ENCODE measurements at regions not wholly inside any gene's neighbourhood (a gene's known extent, or its start where the extent isn't known, plus 50 kb on each side); places are given as distances from the start of the nearest gene placed in this dataset.
"Not testable (repeated sequence)": the region's sequence is repeated elsewhere in the genome, so short reads cannot be mapped to it uniquely, and the experiment has no call there.

DNA sequence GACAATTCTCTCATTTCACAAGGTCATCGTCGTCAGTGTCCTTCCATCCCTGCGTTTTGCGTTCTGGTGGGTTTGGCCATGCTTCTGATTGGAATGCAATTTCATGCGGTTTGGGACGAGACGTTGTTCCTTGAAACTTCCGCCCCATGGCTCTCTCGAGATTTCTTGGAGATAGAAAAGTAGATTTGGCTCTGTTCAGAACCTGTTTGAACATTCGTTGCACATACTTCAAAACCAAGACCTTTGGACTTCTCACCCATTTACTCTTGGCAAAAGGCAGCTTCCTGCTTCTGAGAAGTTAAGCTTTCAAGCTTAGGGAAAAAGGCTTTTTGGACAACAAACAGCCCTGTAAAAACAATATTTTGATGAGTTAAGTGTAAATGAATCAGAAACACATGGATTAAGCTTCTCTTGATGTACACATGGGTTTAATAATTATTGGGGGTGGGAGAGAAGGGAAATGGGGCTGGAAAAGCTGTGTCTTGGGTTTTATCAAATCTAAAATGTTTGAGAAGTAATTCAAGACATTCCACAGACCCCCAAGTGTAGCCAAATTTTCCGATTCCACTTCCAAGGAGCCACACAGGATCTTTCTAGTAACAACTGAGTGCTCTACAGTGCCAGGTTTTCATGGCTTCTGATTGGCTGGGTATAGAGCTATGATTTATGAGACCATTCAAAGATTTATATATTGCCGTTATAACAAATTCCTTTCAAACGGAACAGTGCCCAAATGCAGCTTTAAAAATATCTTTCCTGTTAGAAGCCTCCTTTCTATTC, 467.2 kb downstream of the MED13L start:
- no peak for DNase-seq

DNA sequence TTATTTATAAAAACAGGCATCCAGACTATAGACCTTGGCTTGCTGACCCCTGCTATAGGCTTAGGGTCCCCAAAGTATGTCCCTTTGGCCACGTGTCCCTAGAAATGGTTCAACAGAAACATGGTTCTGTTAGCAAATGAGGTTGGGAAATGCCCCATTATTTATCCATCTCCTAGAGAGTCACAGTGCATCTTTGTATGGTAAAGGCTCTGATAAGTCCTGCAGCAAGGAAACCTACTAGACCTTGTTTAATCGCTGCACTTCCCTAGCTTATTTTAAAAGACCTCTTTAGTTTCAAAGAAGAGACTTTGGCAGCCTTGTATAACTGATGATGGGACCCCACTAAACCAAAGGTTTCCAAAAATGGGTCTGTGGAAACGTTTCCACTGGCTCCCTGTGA, 471.5 kb downstream of the MED13L start:
- DNase-seq: no peak

DNA sequence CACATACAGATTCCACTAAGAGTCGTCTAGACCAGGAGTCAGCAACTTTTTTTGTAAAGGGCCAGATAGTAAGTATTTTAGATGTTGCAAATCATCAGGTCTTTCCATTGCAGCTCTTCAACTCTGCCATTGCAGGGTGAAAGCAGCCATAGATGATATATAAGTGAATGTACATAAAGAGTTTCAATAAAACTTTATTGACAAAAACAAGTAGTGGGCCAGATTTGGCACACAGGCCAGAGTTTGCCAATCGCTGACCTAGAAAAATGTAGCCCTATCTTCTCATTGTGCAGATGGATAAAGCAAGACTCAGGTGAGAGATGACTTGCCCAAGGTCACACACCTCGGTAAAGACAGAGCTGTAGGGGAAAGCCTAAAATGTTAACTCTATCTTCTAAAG, 474.7 kb downstream of the MED13L start:
- no peak for DNase-seq

DNA sequence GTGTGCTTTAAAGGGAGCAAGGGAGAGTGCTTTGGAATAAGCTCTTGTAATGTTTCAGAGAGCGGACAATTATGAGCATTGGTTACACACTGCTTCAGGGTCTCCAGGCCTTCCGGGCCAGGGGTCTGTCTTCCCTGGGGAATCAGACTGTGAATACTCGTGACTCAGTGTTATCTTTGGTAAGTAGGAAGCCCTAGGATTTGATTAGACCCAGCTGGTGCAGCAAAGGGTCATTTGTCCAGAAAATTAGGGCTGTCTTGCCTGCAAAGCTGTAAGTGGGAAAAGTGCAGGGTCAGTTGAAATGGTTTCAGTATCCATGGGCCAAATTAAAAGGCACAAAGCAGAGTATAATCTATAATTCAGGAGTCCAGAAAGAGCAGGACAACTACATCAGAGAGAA, 475.6 kb downstream of the MED13L start:
- DNase-seq: no peak

DNA sequence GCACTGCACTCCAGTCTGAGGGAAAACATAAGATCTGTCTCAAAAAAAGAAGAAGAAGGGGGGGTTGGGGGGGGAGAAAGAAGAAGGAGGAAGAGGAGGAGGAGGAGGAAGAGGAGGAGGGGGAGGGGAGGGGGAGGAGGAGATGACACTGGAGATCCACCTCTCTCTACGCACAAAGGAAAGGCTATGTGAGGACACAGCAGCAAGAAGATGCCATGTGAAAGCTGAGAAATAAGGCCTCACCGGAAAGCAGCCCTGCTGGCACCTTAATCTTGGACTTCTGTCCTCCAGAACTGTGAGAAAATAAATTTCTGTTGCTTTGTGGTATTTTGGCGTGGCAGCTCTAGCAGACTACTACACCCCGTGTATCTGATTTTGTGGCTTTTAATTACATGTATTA, 477.9 kb downstream of the MED13L start:
- no peak for DNase-seq

DNA sequence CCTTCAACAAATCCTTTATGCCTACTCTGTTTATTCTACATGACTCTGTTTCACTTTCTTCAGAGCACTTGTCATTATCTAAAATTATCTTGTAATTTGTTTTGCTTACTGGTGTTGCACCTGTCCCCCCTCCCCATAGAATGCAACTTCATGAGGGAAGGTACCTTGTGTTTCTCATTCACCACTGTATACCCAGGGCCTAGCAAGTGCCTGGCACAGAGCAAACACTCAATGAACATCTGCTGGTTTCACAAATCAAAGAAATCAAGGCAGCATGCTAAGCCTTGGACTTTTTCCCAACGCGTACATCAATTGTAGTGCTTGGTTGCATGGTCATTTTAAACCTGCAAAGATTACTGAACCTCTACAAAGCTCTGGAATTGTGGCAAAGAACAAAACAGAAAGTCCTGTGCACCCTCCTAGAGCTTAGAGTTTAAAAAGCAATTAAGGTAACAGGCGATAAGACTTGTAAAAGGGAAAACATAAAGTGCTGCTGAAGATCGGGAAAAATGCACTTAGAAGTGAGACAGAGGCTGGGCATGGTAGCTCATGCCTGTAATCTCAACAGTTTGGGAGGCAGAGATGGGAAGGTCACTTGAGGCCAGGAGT, 479.1 kb downstream of the MED13L start:
- DNase-seq: no peak

DNA sequence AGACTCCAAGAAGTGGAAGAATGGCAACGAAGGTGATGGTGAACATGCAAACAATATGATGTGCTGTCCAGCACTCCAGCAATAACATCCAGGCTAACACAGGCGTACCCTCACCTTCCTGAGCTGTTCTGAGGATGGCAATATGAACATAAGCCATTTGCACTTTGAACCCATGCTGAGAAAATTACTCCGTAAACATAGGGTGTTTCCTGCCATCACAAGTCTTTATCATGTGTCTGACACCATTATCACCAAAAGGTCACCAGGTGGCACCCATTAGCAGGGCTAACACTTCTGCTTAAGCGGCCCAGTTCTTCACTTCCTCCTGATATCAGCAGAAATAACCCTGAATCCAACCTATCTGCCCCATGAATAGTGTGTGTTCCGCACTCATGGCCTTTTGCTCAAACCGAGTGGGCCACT, 482.8 kb downstream of the MED13L start:
- DNase-seq: no peak

DNA sequence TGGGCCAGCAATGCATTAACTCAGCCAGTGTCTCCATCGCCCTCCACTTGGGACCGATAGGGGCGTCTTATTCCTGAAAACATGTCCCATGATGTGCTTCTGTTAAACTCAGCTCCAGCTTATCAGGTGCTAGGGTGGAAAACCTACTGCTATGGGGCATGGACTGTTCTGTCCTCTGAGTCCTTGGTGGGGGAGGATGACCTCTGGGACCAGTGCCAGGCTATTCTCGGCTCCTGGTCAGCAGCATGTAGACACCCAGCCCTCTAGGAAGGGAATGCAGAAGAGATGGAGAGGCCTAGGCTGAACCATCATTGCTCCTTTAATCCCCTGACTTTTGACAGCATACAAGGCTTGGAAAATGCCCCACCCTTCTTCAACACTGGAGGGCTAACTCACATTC, 486.2 kb downstream of the MED13L start:
- DNase-seq: no peak

DNA sequence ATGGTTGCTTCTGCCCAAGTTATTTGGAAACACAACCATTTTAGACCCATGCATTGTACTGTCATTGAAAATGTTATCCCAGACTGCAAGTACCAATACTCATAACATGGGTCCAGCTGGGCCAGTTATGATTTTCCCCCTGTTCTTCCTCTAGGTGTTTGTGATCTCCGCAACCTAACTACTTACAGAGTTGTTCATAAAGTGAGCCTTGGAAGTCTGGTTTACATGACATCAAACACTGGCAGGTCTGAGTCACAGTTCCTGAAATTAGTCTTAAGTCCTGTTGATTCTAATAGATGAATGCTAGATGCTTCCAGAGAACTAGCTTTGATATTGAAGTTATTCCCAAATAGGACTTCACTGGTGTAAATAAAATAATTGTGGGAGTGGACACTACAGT, 487.0 kb downstream of the MED13L start:
- DNase-seq: no peak

DNA sequence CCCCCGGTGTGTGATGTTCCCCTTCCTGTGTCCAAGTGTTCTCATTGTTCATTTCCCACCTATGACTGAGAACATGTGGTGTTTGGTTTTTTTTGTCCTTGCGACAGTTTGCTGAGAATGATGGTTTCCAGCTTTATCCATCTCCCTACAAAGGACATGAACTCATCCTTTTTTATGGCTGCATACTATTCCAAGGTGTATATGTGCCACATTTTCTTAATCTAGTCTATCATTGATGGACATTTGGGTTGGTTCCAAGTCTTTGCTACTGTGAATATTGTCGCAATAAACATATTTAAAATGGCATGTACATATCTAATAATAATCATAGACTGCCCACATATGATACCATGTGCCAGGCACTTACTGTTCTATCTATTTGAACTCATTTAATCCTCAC, 491.0 kb downstream of the MED13L start:
- DNase-seq: not testable (repeated sequence)

DNA sequence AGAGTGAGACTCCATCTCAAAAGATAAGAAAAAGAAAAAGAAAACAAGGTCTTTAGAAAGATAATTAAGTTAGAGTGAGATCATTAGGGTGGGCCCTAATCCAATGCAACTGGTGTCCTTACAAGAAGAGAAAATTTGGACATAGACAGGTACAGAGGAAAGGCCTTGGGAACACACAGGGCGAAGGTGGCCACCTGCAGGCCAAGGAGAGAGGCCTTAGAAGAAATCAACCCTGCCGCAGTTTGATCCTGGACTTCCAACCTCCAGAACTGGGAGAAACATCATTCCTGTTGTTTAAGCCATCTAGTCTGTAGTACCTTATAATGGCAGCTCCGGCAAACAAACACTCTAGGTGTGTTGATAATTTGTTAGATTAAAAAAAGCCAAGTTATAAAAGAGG, 491.9 kb downstream of the MED13L start:
- no peak for DNase-seq

DNA sequence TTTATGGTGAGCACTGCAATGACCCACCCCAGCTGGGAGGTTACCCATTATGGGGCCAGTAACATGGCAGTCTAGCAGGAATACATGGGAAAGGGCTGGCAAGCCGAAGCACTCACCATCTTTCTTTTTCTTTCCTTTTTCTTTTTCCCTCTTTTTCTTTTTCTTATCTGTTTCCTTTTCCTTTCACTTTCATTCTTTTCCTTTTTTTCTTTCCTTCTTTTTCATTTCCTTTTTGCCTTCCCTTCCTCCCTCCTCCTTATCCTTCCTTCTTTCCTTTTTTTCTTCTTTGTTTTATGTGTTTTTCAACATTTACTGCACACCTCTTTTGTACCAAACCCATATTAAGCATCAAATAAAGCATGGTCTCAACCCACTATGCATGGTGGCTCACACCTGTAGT, 501.1 kb downstream of the MED13L start:
- no peak for DNase-seq

DNA sequence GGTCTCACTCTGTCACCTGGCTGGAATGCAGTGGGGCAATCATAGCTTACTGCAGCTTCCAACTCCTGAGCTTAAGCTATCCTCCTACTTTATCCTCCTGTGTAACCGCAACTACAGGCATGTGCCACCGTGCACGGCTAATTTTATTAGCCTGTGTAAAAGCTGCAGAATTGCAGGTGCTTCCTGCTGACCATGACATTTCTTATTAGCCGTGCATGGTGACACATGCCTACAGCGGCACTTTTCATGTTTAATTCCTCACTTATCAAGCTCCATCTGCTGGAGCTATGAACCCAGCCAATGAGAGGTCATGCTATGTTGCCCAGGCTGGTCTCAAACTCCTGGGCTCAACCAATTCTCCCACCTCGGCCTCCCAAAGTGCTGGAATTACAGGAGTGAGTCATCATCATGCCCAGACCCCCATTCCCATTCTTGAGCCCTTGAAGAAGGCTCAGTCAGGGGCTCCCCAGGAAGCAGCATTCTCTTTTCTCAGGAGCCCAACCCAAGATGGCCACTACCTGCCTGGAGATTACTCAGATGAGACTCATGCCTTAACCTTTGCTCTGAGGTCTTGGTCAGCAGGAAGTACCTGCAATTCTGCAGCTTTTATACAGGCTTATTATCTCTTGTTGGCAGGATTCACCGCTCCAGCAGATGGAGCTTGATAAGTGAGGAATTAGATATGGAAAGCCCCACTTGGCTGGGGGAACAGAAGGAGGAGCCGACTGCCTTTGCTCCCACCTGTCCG, 503.2 kb downstream of the MED13L start:
- DNase-seq: no peak

DNA sequence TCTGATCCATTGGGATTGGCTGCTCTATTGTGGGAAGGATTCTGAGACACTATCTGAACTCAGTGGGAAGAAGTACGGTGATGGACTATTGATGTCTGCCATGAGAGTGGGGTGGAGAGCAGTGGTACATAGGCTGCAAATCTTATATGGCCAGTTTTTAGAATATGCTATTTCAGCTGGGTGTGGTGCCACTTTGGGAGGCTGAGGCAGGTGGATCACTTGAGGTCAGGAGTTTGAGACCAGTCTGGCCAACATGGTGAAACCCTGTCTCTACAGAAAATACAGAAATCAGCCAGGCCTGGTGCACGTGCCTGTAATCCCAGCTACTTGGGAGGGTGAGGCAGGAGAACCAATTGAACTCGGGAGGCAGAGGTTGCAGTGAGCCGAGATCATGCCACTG, 505.9 kb downstream of the MED13L start:
- no peak for DNase-seq

DNA sequence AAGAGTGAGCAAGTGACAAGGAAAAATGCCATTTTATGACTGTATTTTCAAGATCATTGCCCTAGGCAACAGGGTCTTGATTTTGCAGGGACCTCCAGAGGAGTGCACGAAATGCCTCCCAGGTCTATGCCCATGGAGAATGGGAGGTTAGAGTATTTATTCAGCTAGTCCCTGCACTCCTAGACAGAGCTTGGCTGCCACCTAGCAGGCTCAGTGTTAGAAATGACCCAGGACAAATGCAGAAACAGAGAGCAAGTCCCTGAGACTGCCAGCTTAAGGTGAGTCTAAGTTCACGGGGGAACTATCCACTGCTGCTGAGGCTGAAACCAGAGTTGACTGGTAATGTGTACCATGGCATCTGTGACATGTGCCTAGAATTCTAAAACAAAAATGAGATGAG, 506.4 kb downstream of the MED13L start:
- DNase-seq: no peak

DNA sequence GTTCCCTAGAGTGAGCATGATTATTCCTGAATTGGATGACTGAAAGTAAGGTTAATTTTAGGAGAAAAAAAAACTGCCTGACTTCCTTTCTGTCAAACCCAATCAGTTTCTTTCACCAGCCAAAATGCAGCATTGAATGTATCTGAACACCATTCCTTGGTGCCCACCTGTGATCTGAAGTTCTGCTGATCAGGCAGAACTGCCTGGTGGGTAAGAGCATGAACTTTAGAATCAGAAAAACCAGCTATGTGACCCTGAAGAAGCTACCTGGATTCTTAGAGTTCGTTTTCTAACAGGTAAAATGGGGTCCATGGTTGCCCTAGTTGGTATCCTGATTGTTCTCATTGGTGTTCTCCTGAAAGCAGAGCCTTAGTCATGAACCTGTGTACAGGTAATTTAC, 506.9 kb downstream of the MED13L start:
- DNase-seq: no peak

DNA sequence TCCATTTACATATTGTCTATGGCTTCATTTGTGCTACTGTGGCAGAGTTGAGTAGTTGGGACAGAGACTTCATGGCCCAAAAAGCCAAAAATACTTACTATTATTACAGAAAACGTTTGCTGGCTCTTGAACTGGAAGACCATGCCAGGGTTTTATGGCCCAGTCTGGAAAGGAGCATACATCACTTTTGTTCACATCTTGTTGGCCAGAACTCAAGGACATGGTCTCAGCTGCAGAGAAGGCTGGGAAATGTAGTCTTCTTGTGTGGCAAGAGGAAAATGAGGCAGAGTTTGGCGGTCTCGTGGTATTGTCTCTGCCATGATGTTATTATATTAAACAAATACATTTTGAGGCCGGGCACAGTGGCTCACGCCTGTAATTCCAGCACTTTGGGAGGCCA, 509.6 kb downstream of the MED13L start:
- no peak for DNase-seq

DNA sequence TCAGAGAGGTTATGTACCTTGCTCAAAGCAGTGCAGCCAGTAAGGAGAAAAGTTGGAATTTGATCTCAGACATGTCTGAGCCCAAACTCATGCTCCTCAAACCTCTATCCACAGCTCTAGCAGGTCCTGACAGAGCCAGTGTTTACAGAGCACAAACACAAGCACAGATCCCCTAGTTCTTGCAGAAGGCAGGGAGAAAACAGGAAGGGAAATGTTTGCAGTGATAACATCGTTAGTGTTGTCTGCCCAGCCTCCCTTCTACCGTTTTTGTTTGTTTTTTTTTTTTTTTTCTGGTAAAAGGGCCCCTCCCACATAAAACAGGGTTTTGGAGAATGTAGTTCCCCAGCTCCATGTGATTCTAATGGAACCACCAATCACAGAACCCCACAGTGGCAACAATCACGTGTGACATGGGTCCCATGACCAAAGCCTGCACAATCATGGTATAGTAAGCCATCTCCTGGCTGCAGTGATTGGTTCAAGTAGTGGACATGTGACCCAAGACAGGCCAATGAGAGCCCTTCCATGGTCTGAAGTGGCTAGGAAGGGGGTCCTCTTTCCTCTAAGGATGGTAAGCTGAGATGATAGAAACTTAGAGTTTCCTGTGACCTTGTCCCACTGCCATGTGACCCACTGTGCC, 513.4 kb downstream of the MED13L start:
- DNase-seq: no peak

DNA sequence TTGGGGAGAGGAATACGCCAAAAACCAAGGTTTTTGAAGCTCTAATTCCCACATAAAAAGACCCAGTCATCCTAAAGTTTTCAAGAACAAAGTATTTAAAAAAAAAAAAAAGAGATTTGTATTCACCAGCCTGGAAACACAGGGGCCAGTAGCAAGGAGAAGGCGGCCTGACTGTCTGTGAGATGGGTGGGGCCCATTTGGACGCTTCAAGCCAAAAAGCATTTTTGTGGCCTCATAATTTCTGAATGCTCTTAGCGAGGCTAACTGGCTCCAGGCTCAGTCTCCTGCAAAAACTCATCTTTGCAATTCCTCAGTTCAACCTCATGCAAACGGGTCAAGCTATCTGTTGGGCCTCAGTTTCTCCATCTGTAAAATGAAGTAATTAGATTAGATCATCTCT, 514.1 kb downstream of the MED13L start:
- no peak for DNase-seq

DNA sequence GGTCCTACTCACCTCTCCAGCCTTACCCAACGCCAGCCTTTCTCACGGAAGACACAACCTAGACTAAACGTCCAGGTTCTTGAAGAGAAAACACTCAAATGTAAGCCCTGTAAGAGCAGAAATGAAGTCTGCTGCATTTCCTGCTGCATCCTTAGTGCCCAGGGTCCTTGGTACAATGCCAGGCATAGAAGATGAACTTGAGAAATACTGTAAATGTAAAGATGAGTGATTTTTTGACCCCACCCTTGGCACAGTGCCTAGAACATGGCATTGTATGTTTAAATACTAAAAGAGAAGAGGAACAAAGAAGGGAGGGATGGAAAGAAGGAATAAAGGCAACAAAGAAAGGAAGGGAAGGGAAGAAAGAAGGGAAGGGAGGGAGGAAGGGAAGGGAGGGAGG, 514.6 kb downstream of the MED13L start:
- no peak for DNase-seq

DNA sequence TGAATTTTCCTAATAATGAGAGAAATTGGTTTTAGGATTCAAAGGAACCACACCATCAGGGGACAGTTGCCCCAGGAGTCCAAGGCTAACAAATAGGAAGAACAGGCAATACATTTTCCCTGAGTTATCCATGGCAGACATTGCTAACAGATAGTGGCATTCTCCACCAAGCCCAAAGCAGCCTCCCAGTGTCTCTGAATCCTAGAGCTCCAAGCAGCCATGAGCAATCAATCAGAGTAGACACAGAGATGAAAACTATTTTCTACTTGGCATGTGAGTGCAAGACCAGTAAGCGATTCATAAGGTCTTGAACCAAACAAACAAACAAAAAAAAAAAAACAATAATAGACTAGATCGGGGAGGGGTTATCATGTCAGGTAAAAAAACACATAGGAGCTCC, 515.7 kb downstream of the MED13L start:
- DNase-seq: no peak

DNA sequence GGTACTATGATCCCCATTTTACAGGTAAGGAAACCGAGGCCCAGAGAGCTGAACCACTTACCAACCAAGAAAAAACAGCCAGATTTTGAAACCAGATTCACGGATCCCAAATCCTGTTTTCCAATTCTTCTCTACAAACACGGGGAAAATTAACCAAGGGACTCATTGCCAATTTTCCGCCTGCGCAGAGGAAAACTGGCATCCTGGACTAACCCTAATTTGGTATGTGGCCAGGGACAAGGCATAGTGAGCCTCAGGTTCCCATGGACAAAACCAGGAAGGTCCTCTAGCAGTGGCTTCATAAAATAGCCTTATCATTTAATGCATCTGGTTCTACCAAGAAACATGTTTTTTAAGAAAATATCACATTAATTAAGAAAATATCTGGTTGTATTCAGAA, 517.3 kb downstream of the MED13L start:
- no peak for DNase-seq

DNA sequence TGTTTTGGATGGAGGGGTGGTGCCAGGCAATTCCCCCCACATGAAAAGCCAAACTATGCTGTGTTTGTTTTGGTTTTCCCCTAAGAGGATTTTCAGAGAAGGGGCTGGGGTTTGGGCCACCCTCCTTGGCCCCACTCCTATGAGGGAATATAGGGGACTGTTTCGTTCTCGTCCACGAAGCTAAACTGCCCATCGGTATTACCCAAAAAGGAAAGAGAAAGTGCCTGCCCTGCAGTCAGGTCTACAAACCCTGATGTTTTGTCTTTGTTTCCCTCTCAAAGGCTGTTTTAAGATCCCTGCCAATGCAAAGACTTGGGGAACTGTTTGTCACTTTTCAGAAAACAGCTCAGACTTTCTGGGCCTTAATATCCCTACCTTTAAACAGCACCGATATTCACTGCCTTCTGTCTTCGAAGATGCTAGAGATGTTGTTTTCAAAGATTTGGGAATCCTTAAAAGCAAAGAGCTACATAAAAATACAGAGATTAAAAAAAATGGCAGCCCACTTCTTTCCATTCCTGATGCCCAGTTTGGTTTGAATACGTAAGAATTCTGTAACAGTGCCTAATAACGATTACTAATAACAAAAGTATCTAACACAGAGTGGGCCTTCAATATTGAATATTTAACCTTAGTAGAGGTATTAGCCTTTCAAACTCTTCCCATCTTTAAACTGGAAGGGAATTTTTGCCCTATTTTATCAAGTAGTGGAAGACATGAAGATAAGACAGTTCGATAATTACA, 518.4 kb downstream of the MED13L start:
- DNase-seq: no peak
